Loucy (cell line): ENCODE measurements at regions not wholly inside any gene's neighbourhood (a gene's known extent, or its start where the extent isn't known, plus 50 kb on each side); places are given as distances from the start of the nearest gene placed in this dataset.

Source experiments
- CTCF ChIP-seq: fragments of 200-600 bp; sonication (generic); conservative IDR thresholded peaks from 2 replicates; pipeline ENCODE4 v1.5.1; 2014; ENCODE audit warnings: mild to moderate bottlenecking, antibody characterized with exemption, low read length
- EZH2phosphoT487 ChIP-seq: fragments of 200-600 bp; IDR thresholded peaks from 2 replicates; pipeline ENCODE4 v1.6.1; 2018; ENCODE audit warnings: antibody characterized with exemption, mild to moderate bottlenecking, moderate library complexity, borderline replicate concordance

GRCh38 chr3:158906749-158907148 lies 104.9 kb downstream of the MFSD1 start:
- TF ChIP-seq CTCF: no peak
- no peak for TF ChIP-seq EZH2phosphoT487
